ENCODE measurements at regions not wholly inside any gene's neighbourhood (a gene's known extent, or its start where the extent isn't known, plus 50 kb on each side); places are given as distances from the start of the nearest gene placed in this dataset.

DNA sequence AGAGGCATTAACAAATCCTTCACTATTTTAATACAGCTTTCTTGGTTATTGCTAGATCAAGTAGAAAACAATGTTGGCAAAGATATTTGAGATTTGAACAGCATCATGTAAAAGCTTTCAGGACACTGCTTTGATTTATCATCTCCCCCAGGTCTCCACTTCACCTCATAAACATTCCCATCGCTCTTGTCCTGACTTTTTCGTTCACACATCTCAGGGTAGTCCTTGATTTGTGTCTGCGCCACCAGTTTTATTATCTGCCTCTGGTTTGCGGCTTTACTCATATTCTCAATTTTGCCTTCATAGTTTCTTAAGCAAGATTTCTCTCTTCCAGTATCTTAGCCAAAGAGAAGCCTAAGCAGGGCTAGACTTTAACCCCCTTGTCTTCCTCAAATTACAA, 63.5 kb upstream of the ROR1 start:
- H3K36me3 Mint-ChIP-seq (ENCODE audit: low read depth) = no peaks in the 10 kb centered on the region
- no peaks in the 10 kb centered on the region for H3K27me3 Mint-ChIP-seq (ENCODE audit: low read depth)
- no peak overlapping the region for H3K4me3 Mint-ChIP-seq (ENCODE audit: unreplicated experiment)
- H3K4me1 Mint-ChIP-seq (ENCODE audit: low read depth) = peaks cover 41% of the 10 kb centered on the region
- TF ChIP-seq, protein P1, sequence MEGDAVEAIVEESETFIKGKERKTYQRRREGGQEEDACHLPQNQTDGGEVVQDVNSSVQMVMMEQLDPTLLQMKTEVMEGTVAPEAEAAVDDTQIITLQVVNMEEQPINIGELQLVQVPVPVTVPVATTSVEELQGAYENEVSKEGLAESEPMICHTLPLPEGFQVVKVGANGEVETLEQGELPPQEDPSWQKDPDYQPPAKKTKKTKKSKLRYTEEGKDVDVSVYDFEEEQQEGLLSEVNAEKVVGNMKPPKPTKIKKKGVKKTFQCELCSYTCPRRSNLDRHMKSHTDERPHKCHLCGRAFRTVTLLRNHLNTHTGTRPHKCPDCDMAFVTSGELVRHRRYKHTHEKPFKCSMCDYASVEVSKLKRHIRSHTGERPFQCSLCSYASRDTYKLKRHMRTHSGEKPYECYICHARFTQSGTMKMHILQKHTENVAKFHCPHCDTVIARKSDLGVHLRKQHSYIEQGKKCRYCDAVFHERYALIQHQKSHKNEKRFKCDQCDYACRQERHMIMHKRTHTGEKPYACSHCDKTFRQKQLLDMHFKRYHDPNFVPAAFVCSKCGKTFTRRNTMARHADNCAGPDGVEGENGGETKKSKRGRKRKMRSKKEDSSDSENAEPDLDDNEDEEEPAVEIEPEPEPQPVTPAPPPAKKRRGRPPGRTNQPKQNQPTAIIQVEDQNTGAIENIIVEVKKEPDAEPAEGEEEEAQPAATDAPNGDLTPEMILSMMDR (IDR thresholded peaks at IDR 0.05) = no peak
- H3K9me3 Mint-ChIP-seq (ENCODE audit: low read depth) = no peaks in the 10 kb centered on the region
- no peak for DNase-seq (ENCODE audit: low spot score)
- no peak overlapping the region for H3K27ac Mint-ChIP-seq (ENCODE audit: unreplicated experiment)

DNA sequence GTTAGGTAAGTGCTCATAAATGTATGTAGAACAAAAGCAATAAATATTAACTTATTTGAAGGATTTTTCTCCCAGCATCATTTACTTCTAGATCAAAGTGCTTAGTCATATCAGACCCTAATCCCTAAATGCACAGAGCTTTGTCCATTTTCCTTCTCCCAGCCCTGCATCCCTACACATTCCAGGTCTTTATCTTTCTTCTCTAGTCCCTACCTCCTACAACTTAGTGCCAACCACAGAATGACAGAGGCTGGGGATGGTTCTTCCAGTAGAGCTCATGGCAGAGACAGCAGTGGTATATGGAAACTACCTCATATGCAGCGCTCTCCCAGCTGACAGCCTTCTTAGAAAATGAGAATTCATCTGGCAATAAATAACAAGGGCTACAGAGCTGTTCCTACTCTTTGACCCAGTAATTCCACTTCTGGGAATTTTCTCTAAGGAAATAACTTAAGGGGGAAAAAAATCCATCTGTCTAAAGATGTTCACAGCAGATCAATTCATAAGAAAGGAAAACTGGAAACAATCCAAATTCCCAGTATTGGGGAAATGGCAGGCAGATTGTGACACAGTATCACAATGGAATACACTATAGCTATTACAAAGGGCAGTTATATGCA, 62.9 kb upstream of the ROR1 start:
- DNase-seq (ENCODE audit: low spot score) = no peak
- Mint-ChIP-seq H3K27me3 (ENCODE audit: low read depth) (no peaks in the 10 kb centered on the region), H3K27ac (ENCODE audit: unreplicated experiment) (peak overlapping the region; percentile 10), H3K4me3 (ENCODE audit: unreplicated experiment) (no peak overlapping the region), H3K9me3 (ENCODE audit: low read depth) (no peaks in the 10 kb centered on the region), H3K4me1 (ENCODE audit: low read depth) (peaks cover 39% of the 10 kb centered on the region), H3K36me3 (ENCODE audit: low read depth) (no peaks in the 10 kb centered on the region)
- TF ChIP-seq, protein P1 (IDR thresholded peaks at IDR 0.05) = no peak

DNA sequence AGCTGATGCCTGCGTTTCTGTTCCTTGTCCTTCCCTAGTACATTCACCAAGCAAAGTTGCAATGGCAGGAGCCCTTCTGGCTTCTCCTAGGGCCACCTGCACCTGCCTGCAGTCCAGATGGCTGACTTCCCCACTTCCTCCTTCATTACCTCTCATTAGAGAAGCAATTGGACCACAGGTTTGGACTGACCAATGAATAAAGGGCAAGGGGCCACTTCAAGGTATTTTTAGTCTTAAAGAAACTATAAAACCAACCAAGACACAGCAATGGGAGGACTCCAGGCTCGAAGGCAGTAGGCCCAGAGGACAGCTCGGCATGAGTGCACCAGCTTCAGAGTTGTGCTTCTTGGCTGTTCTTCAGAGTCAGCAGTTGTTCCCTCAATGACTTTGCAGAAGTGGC, 60.8 kb upstream of the ROR1 start:
- no peaks in the 10 kb centered on the region for H3K9me3 Mint-ChIP-seq (ENCODE audit: low read depth)
- H3K4me1 Mint-ChIP-seq (ENCODE audit: low read depth) = peaks cover 36% of the 10 kb centered on the region
- no peaks in the 10 kb centered on the region for H3K36me3 Mint-ChIP-seq (ENCODE audit: low read depth)
- H3K27me3 Mint-ChIP-seq (ENCODE audit: low read depth) = no peaks in the 10 kb centered on the region
- TF ChIP-seq, protein P1 (IDR thresholded peaks at IDR 0.05) = no peak
- no peak overlapping the region for H3K27ac Mint-ChIP-seq (ENCODE audit: unreplicated experiment)
- DNase-seq (ENCODE audit: low spot score) = no peak
- H3K4me3 Mint-ChIP-seq (ENCODE audit: unreplicated experiment) = no peak overlapping the region

DNA sequence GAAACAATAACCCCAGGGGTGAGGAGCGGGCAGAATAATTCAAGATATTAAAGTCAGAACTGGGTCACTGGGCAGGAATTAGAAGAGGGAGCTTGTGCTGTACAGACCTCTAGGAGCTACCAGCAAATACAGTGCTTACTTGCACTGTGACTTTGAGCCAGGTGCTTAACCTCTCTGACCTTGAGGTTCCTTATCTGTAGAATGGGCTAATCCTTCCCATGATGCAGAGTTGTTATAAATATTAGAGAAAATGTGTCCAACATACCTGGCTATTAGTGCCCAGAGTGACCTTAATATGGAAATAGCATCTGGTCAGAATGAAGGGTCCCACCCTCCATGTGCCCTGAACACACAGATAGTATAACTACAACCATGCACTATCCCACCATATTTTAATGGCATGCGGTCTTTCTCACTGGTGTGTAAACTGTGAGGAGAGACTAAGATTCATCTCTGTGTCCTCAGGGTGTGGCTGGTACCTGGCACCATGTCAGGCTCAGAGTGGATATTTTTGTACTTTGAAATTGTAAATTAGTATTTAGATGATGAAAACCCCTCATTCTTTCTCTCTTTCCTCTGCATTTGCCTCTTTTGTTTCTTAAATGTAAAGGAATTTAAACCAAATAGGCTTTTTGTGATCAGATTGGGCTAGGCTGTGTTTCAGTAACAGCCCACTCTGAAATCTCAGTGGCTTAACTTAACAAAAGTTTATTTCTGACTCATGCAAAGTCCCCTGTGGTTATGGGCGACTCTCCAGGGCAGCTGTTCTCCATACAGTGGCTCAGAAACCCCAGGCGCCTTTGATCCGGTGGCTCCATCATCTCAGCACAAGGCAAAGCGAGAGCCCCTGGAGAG, 60.0 kb upstream of the ROR1 start:
- Mint-ChIP-seq H3K27ac (ENCODE audit: unreplicated experiment) (peak overlapping the region; percentile 79), H3K27me3 (ENCODE audit: low read depth) (no peaks in the 10 kb centered on the region), H3K4me1 (ENCODE audit: low read depth) (peaks cover 31% of the 10 kb centered on the region), H3K4me3 (ENCODE audit: unreplicated experiment) (no peak overlapping the region), H3K36me3 (ENCODE audit: low read depth) (no peaks in the 10 kb centered on the region), H3K9me3 (ENCODE audit: low read depth) (no peaks in the 10 kb centered on the region)
- no peak for DNase-seq (ENCODE audit: low spot score)
- TF ChIP-seq, protein P1 (IDR thresholded peaks at IDR 0.05) = no peak

DNA sequence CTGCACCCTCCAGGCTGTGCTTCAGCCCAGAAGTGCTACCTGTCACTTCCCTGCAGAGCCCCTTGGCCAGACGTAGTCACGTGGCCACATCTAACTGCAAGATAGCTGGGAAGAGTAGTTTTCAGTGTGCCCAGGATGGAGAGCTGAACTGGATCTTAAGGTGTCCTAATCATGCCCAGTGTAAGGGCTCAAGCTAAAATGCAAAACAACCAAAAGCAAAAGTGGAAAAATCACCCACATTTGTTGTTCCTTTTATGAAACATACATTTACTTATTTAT, 59.4 kb upstream of the ROR1 start:
- H3K27me3 Mint-ChIP-seq (ENCODE audit: low read depth) = no peaks in the 10 kb centered on the region
- TF ChIP-seq, protein P1 (IDR thresholded peaks at IDR 0.05) = no peak
- no peaks in the 10 kb centered on the region for H3K36me3 Mint-ChIP-seq (ENCODE audit: low read depth)
- no peak for DNase-seq (ENCODE audit: low spot score)
- H3K4me1 Mint-ChIP-seq (ENCODE audit: low read depth) = peaks cover 26% of the 10 kb centered on the region
- no peaks in the 10 kb centered on the region for H3K9me3 Mint-ChIP-seq (ENCODE audit: low read depth)
- peak overlapping the region; percentile 79 for H3K27ac Mint-ChIP-seq (ENCODE audit: unreplicated experiment)
- H3K4me3 Mint-ChIP-seq (ENCODE audit: unreplicated experiment) = no peak overlapping the region

Data from chondrocyte (in vitro differentiated cells).